GM21529 (cell line): ENCODE measurements at regions not wholly inside any gene's neighbourhood (a gene's known extent, or its start where the extent isn't known, plus 50 kb on each side); places are given as distances from the start of the nearest gene placed in this dataset.
"Not testable (repeated sequence)": the region's sequence is repeated elsewhere in the genome, so short reads cannot be mapped to it uniquely, and the experiment has no call there.

Source experiments
- ATAC-seq: cut with Tn5 transposase; IDR thresholded peaks from one replicate; pipeline ENCODE4 v1.9.1; 2021; ENCODE audit not compliant: unreplicated experiment

GRCh38 chr5:51559339-51559738 lies 176.1 kb downstream of the ISL1 start:
- ATAC-seq: no peak

- no peak for ATAC-seq
Measured at GRCh38 chr5:51559921-51560658, 176.8 kb downstream of the ISL1 start.

- ATAC-seq: no peak
Measured at GRCh38 chr5:51566953-51567352, 183.7 kb downstream of the ISL1 start.

DNA sequence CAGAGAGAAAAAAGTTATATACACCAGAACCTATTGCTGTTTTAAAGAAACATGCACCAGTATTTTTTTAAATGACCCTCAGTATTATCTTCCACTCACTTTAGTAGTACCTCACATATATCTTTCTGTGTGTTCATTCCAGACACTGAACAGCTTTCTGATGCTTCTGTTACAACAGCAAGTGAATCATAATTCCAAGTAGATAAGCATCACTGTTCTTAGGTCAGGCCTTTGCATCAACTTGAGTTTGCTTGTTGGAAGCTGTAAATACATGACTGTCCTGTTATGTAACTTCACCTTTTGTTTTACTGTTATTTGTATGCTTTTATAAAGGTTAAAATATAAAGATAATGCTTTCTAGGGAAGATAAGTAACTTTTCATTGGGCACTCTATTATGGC lies 184.4 kb downstream of the ISL1 start:
- no peak for ATAC-seq

DNA sequence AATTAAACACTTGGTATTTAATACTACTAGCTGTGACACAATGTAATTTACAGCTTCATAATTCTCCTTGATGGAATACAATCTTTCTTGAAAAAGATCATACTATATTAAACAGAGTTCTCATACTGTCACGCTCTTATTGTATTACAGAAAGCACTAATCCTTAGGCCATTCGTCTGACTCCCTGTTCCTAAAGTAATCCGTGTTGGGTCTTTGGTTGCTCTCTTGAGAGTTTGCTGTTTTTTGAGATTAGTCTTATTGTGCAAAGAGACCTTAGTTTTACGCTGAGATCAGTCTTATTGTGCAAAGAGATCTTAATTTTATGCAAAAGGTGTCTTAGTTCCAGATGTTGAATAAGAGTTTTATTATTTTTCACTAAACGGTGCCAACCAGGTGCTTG lies 190.6 kb downstream of the ISL1 start:
- no peak for ATAC-seq

- ATAC-seq: no peak
Measured at GRCh38 chr5:51582871-51583394, 199.7 kb downstream of the ISL1 start.

- ATAC-seq: no peak
Measured at GRCh38 chr5:51598026-51598425, 214.8 kb downstream of the ISL1 start.

GRCh38 chr5:51599587-51599986 lies 216.3 kb downstream of the ISL1 start:
- ATAC-seq: no peak

- ATAC-seq: no peak
Measured at GRCh38 chr5:51604324-51604723, 221.1 kb downstream of the ISL1 start.

- no peak for ATAC-seq
Measured at GRCh38 chr5:51606921-51607320, 223.7 kb downstream of the ISL1 start.

DNA sequence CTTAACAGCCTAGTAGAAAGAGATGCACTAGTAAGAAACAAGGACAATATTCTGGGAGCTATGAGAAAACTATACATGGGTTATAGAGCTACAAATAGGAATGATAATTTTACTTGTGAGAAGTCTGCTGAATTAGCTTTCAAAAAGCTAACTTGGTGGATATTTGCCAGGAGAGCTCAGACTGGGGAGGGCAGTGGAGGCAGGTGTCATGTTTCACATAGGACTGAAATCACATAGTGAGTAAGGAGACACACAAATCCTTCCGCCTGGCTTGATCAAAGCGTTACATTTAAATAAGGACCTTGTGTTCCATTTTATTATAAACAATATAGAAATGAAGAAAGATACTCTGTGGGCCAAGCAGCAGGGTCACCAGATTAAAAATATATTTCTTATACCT lies 235.0 kb downstream of the ISL1 start:
- no peak for ATAC-seq

DNA sequence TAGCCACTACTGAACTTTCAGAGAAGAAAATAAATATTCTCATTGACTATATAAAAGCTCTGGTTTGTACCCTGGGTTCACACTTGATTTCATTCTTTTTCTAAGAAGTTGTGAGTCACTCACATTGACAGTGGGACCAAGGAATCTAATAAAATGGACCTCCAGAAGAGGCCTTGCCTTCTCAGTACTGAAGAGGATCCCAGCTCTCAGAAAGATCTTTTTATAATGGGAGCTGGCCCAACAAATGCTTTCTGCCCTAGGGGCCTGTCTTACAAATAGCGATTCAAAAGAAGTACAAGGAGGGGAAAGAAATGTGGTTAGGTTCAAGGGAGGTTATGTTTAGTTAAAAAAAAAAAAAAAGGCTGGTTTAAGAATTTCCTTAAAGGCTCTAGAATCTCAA lies 237.9 kb downstream of the ISL1 start:
- no peak for ATAC-seq

DNA sequence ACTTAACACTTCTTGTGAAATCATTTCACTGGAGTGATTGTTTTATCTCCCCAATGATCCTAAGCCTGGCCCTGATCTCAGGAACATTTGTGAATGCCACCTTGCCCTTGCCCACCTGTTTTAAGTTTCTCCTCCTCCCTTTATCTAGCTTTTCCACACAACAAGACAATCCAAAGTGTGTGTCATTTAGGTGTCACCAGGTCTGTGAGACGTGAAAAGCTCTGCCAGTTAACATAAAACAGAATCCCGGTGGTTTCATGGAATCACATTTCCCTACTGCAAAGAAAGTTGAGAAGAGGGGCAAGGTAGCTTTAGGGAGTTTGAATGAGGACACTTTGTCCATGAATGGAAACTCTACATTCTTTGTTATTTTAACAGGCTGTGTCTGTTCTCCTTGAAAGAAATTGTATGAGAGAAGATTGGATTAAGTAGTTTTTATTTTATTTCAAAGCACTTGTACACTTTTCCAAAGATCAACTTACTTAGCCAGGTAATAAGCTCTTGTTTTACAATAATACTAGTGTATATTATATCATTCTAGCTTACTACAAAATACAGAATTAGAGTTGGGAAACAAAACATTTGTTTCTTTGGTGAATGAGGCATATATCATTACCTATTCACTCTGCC lies 239.0 kb downstream of the ISL1 start:
- no peak for ATAC-seq

- no peak for ATAC-seq
Measured at GRCh38 chr5:51625224-51625968, 242.1 kb downstream of the ISL1 start.

GRCh38 chr5:51632027-51632426 lies 248.8 kb downstream of the ISL1 start:
- no peak for ATAC-seq

DNA sequence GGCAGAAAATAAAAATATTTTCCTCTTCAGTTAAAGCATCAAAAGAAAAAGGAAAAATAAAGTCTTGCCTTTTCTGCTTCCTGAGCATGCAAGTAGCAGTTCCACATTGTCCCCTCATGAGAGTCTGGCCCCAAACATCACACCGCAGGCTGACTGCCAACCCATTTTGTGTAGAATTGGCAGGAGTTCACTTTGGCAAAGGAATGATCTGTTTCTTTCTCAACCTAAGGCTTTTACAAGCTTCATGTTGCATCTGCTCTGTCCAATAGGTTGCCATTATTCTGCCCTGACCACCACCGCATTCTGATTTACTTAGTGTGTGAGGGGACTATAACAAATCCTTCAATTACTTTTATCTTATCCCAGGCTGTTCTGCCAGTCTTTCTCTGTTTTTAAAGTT lies 249.5 kb downstream of the ISL1 start:
- ATAC-seq: no peak

GRCh38 chr5:51636973-51637372 lies 253.7 kb downstream of the ISL1 start:
- not testable (repeated sequence) for ATAC-seq

DNA sequence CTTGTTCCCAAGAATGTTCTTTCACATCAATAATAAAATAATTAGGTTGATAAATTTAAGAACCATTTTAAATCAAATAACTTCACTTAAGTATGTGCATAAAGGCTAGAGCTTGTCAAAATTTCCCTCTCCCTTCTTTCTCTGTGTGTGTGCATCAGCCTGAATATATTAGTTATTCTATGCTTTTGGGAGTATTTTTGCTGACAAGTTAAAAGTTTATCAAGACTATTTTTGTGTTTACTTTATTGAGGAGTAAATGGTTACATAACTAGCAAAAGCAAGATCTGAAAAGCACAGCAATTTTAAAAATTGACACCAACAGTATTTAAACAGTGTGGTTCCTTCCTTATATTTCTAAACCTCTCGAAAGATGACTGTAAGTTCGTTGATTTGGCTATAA lies 261.7 kb downstream of the ISL1 start:
- no peak for ATAC-seq

DNA sequence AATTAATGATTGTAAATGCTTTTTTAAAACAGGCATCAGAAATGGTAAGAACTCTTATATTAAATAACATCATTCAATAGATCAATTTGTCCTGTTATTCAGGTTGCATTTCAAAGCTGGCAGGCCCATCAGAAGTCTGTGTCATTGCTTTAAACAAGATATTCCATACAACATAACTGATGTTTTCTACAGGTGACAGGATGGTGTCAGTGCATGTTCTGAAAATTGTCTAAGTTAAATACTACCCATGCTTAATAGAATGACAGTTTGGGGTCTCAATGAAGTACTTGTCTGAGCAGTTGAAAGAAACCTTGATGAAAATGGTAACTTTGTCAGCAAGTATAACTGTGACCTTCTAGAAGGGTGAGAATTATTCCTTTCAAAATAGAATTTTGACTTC lies 263.2 kb downstream of the ISL1 start:
- ATAC-seq: no peak

- no peak for ATAC-seq
Measured at GRCh38 chr5:51650824-51651223, 267.6 kb downstream of the ISL1 start.

GRCh38 chr5:51651476-51651875 lies 268.2 kb downstream of the ISL1 start:
- ATAC-seq: no peak

- no peak for ATAC-seq
Measured at GRCh38 chr5:51651889-51652288, 268.6 kb downstream of the ISL1 start.
